Iris pigment epithelial cell (primary cell): ENCODE measurements at regions not wholly inside any gene's neighbourhood (a gene's known extent, or its start where the extent isn't known, plus 50 kb on each side); places are given as distances from the start of the nearest gene placed in this dataset.

Experiments used
- DNase-seq: peaks from one replicate; pipeline ENCODE4 v3.0.0-alpha.2; 2011; ENCODE audit warnings: low read depth

- DNase-seq = no peak
Measured at GRCh38 chr22:47295982-47296381, 533.5 kb downstream of the TBC1D22A start.

DNA sequence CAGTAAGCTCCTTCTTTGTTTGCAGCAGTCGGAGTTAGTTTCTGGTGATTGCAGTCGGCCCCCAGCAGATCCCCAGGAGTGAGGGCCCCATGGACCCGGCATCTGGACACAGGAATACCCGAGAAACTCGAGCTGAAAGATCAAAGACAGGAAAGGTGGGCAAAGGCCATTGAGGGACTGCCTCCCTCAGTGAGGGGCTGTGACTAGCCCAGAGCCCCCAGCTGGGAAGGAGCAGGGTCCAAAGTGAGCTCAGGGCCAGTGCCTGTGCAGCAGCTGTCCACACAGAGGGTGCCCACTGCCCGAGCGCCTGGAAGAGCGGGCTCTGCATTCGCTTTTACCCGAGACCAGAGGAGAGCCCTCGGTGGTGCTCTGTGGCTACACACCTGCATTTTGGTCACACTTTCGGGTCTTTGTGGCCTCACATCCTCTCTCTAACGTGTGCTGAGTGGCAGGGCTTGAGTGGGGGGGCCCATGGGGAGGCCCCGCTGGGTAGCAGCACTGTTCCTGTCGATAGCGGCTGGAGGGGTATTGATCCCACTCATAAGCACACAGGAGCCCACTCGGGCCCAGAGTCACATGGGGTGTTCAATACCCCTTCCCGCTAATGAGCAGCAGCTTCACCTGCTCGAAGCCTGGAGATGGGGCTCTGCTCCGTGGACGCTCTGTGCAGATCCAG, 532.9 kb downstream of the TBC1D22A start:
- no peak for DNase-seq

GRCh38 chr22:47294576-47294975, 532.1 kb downstream of the TBC1D22A start:
- no peak for DNase-seq

DNA sequence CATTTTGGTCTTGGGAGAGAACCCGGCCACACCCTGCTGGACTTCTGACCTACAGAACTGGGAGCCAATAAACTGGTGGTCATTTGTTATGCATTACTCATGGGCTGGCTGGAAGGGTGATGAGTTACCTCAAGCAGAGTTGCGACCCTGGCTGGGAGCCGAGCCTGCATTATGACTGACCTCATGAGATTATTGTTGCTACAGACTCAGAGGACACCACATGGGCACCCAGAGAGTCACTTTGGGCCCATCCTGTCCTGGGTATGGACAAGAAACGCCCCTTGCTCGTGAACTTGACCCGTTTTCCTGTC, 531.7 kb downstream of the TBC1D22A start:
- DNase-seq = peak; percentile 69

- DNase-seq = no peak
Measured at GRCh38 chr22:47293368-47294221, 531.1 kb downstream of the TBC1D22A start.

- peak; percentile 45 for DNase-seq
Measured at GRCh38 chr22:47292546-47293320, 530.3 kb downstream of the TBC1D22A start.

DNA sequence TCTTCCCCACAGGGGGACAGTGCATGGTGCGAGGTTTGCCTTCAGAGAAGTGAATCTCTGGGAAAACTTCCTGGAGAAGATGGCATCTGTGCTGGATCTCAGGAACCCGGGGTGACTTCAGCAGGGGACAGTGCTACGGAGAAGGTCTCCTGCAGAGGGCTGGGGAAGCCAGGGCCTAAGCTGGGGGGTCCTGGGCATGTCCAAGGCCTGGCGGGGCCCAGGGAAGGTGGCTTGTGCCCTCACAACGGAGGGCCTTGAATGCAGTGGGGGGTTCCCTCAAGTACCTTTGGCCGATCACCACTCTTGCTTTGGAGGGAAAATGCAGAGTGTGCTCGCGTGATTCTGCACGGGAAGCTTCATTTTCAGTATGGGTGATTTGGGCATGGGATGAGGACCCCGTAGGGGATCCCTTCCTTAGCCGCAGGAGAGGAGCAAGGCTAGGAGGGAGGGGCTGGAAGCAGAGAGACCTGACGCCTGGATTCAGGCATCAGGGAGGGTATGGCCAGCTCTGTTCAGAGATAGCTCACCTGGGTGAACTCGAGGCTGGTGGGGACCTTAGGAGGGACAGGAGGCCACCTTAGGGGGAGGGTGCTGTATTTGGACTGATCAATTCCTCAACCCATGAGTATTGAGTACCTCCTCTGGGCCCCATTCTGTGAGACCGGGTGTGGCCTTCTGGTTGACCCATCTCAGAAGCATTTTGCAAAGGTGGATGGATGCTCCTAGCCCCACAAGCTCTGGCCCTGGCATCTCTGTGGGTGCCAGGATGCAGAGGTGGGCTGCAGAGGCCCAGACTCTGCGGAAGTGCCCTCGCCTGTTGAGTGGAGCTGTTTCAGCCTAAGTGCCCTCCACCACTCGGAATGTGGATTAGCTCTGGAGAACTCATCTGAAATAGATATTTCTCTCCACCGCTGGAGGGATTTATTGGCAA, 529.4 kb downstream of the TBC1D22A start:
- DNase-seq = no peak

- no peak for DNase-seq
Measured at GRCh38 chr22:47290706-47291430, 528.4 kb downstream of the TBC1D22A start.

DNA sequence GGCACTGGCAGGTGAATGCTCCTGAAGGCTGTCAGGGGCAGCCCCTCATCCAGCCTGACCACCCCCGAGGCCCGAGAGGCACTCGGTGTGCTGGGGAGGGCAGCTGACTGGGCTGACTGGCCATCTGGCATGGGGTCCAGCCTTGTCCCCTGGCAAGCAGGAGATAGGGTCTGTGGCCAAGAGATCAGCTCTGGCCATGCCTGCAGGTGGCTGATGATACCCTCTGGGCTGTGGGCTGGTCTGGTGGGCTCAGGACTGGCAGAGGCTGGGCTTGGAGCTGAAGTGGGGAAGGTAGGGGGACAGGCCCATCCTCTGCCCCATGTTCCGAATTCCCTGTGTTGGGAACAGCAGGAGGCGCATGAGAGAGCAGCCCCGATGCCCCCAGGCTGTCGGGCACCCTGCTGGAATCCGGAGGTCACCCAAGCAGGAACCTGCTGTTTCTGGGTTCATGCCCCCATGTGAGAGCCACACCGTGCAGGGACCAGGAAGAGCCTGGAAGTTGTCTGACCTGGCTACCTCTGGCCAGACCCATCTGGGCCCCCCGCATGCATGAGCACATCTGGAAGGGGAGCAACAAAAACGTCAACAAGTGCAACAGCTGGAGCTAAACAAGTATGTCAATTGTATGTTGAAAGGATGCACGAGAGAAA, 527.0 kb downstream of the TBC1D22A start:
- no peak for DNase-seq

- DNase-seq = no peak
Measured at GRCh38 chr22:47288680-47289079, 526.2 kb downstream of the TBC1D22A start.

DNA sequence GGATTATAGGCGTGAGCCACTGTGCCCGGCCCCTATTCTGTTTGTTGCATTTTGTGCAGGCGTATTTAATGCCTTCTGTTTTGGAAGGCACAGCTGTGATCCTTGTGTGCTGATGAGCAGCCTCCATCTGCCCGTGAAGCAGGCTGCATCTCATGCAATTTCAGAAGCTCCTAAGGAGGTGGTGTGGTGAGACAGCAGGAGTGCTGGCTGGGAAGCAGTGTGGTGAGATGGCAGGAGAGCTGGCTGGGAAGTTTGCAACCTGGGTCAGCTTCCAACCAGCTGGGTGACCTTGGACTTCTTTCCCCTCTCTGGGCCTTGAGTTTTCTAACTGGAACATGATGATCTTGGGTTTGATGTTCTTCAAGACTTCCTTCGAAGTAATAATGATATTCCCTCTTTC, 525.1 kb downstream of the TBC1D22A start:
- no peak for DNase-seq

DNA sequence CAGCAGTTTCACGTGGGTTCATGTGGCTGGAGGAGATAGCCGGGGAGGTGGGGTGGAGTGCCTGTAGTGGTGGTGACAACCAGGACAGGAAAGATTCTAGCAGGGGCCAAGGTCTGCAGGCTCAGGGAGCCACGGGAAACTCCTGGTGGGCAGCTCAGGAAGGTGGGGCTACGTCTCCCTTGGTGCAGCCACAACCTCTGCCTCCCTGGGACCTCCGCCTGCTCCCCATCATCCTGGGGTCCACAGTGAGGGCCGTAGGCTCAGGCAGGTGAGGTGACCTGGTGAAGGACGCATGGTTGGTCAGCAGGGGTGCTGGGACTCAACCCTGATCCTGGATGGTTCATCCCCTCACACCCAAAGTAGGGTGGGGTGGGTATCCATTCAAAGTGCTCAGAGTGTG, 524.1 kb downstream of the TBC1D22A start:
- no peak for DNase-seq

DNA sequence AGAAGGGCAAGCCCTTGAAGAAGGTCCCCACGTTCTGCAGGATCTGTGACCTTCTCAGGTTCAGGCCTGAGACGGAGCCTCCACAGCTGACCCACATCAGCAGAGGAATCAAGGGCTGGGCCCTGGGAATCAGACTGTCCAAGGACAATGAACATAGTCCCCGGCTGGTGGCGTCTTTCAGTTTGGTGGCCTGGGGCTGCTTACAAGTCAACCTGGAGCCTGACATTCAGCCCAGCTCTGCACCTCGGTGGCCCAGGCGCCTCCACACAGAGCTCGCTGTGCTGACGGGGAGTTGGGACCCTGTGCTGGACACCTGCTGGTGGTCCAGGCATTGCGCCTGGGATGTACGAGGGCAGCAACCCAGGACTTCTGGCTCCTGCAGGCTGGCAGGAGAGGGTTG, 523.5 kb downstream of the TBC1D22A start:
- DNase-seq = no peak

DNA sequence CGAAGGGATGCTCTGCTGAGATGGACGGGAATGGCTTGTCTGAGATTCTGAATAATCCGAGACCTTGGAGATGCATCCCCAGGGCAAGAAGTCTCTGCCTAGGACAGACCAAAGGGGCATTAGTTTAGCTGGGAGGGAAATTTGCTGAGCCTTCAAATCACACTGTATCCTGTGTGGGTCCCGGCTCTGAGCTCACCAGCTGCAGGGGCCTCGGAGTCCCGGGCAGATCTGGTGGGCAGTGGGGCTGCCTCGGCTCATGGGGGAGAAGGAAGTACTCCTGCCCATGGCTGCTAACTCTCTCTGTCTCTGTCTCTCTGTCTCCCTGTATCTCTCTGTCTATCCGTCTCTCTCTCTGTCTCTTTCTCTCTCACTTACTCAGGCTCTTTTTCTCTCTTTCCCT, 522.4 kb downstream of the TBC1D22A start:
- no peak for DNase-seq

DNA sequence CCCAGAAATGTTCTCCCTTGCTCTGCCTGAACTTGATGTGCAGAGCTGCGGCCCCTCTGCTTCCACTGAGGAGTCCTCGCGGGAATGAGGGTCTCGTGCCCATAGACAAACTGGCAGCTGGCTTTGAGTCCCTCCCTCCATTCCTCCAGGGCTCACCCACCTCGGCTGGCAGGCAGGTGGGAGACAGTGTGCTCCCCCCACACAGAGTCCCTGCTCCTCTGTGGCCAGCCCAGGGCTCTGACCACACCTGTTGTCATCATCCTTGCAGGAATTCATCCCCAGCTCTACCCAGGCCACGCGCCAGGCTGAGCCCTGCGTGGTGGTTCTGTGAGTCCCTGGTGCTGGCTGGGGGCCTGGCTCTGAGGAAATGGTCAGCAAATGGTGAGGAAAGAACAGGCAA, 521.9 kb downstream of the TBC1D22A start:
- no peak for DNase-seq

DNA sequence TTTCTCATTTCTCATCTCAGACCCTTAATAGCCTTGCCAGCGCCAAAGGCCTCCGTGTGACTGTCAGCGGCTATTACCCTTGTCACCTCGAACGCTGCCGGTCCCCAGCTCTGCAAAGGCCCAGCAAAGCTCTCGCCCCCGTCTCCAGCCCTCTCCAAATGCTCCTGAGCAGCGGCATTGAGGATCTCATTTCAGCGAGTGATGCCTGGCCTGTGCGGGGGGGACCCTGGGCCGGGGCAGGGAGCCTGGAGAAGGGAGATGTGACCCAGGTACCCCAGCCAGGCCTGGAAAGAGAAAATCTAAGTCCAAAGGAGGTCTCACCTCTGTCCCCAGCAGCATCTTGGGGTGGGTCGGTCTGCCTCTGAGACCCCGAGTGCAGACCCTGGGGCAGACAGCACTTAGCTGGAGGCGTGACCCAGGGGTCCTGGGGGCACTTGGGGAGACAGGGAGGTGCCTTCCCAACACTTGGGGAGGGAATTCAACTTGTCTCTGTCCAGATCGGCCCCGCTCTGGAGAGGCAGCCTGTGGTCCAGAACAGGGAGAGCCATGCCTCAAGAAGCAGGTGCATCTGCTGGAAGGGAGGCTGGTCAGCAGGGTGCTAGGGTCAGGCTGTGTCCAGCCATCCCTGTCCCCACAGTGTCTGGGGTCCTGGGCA, 521.3 kb downstream of the TBC1D22A start:
- no peak for DNase-seq

- no peak for DNase-seq
Measured at GRCh38 chr22:47282851-47283250, 520.4 kb downstream of the TBC1D22A start.

- no peak for DNase-seq
Measured at GRCh38 chr22:47282366-47282765, 519.9 kb downstream of the TBC1D22A start.

- no peak for DNase-seq
Measured at GRCh38 chr22:47281126-47282106, 519.0 kb downstream of the TBC1D22A start.
